ENCODE measurements at regions not wholly inside any gene's neighbourhood (a gene's known extent, or its start where the extent isn't known, plus 50 kb on each side); places are given as distances from the start of the nearest gene placed in this dataset.
"Not testable (repeated sequence)": the region's sequence is repeated elsewhere in the genome, so short reads cannot be mapped to it uniquely, and the experiment has no call there.

GRCh38 chr14:29392287-29392686 is 535.4 kb downstream of the PRKD1 start:
- no peak overlapping the region for H3K4me3 ChIP-seq (ENCODE audit: extremely low read depth, insufficient read depth, low read length, poor library complexity, severe bottlenecking)
- 83% methylated on average over 2 to 3 of the region's 3 CpGs for WGBS, 2 experiments (ENCODE audit: insufficient coverage in 2 of 2)

DNA sequence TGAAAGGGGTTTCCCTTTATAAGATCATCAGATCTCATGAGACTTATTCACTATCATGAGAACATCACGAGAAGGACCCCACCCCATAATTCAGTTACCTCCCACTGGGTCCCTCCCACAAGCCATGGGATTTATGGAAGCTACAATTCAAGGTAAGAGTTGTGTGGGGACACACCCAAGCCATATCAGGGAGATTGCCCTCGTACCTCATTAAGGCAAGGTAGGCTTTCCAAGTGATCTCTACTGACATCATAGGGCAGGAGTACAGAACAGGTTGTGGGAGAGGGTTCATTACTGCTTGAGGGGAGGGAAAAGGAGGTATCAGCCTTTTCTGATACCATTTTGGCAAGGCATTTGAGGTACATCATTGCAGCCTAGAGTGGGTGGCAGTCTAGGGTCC is 524.6 kb downstream of the PRKD1 start:
- no peak overlapping the region for H3K4me3 ChIP-seq (ENCODE audit: extremely low read depth, insufficient read depth, low read length, poor library complexity, severe bottlenecking)
- no peaks in the 10 kb centered on the region for H3K9me3 ChIP-seq (ENCODE audit: control insufficient read depth, low read length)
- no peak overlapping the region for H3K27ac ChIP-seq (ENCODE audit: low read depth, low read length, severe bottlenecking)
- no peaks in the 10 kb centered on the region for H3K4me1 ChIP-seq (ENCODE audit: control insufficient read depth, insufficient read depth, low read length, poor library complexity, severe bottlenecking)
- 80 to 100% methylated on average over 1 of the region's 2 CpGs for WGBS, 2 experiments (ENCODE audit: insufficient coverage in 2 of 2)
- no peaks in the 10 kb centered on the region for H3K36me3 ChIP-seq (ENCODE audit: control insufficient read depth, insufficient read depth, low read length)

More at GRCh38 chr14:29392287-29392686, 535.4 kb downstream of the PRKD1 start:
- Histone ChIP-seq H3K27ac (ENCODE audit: low read depth, low read length, severe bottlenecking) (no peak overlapping the region), H3K9me3 (ENCODE audit: control insufficient read depth, low read length) (no peaks in the 10 kb centered on the region), H3K36me3 (ENCODE audit: control insufficient read depth, insufficient read depth, low read length) (no peaks in the 10 kb centered on the region), H3K4me1 (ENCODE audit: control insufficient read depth, insufficient read depth, low read length, poor library complexity, severe bottlenecking) (no peaks in the 10 kb centered on the region)

DNA sequence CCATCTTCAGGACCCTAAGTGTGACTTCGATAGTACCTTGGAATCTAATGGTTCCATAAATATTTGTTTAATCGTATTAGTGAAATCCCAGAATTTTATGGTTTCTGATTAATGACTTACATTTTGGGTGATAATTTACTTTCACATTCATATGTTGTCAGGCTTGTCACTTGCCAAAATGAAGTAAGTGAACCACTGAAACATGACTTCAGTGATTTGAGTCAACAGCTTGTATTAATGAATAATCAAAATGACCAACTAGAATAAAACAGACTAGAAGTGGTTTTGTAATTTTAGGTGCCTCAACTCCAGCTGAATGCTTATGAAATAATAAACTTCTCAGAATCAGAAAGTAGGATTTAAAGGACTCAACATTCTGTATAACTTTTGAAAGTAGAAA is 517.1 kb downstream of the PRKD1 start:
- H3K27ac ChIP-seq (ENCODE audit: low read depth, low read length, severe bottlenecking), result no peak overlapping the region
- no peak overlapping the region for H3K4me3 ChIP-seq (ENCODE audit: extremely low read depth, insufficient read depth, low read length, poor library complexity, severe bottlenecking)
- H3K36me3 ChIP-seq (ENCODE audit: control insufficient read depth, insufficient read depth, low read length), result no peaks in the 10 kb centered on the region
- H3K4me1 ChIP-seq (ENCODE audit: control insufficient read depth, insufficient read depth, low read length, poor library complexity, severe bottlenecking), result no peaks in the 10 kb centered on the region
- WGBS, 2 experiments (ENCODE audit: insufficient coverage in 2 of 2), result no CpG with 5 or more reads among the region's 2 CpGs
- no peaks in the 10 kb centered on the region for H3K9me3 ChIP-seq (ENCODE audit: control insufficient read depth, low read length)

DNA sequence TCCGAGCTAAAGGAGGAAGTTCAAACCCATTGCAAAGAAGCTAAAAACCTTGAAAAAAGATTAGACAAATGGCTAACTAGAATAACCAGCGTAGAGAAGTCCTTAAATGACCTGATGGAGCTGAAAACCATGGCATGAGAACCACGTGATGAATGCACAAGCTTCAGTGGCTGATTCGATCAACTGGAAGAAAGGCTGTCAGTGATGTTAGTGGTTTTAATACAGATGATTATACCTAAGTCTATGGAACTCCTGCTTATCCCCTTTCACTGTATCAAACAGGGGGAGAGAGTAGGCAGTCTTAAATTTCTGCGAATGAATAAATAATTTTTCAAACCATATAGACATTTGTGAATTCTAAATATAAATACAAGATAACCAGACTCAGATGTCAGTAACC is 512.7 kb downstream of the PRKD1 start:
- H3K27ac ChIP-seq (ENCODE audit: low read depth, low read length, severe bottlenecking); H3K36me3 ChIP-seq (ENCODE audit: control insufficient read depth, insufficient read depth, low read length); H3K4me3 ChIP-seq (ENCODE audit: extremely low read depth, insufficient read depth, low read length, poor library complexity, severe bottlenecking); H3K4me1 ChIP-seq (ENCODE audit: control insufficient read depth, insufficient read depth, low read length, poor library complexity, severe bottlenecking); H3K9me3 ChIP-seq (ENCODE audit: control insufficient read depth, low read length): not testable (repeated sequence)
- 80% methylated on average over 3 of the region's 5 CpGs; no CpG with 5 or more reads in 1 of the 2 experiments for WGBS, 2 experiments (ENCODE audit: insufficient coverage in 2 of 2)

DNA sequence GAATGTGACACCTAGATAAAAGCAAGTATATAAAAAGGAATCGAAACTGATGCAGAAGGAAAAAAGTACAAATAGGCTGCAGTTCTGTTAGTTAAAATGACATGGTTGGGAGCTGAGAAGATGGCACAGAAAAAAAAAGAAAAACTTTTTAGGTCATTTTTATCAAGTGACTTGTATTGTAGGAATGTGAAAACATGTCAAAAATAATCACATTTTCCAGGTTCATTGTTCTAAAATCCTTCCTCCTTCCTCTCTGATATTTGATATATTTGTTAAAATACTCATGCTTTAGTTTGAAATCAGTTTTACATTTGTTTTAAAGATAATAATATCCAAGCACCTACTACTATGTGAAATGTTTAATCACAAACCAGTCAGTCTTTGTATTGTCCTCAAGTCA is 507.9 kb downstream of the PRKD1 start:
- Histone ChIP-seq H3K4me1 (ENCODE audit: control insufficient read depth, insufficient read depth, low read length, poor library complexity, severe bottlenecking) (no peaks in the 10 kb centered on the region), H3K36me3 (ENCODE audit: control insufficient read depth, insufficient read depth, low read length) (no peaks in the 10 kb centered on the region), H3K4me3 (ENCODE audit: extremely low read depth, insufficient read depth, low read length, poor library complexity, severe bottlenecking) (no peak overlapping the region), H3K9me3 (ENCODE audit: control insufficient read depth, low read length) (no peaks in the 10 kb centered on the region), H3K27ac (ENCODE audit: low read depth, low read length, severe bottlenecking) (no peak overlapping the region)
- WGBS, 2 experiments (ENCODE audit: insufficient coverage in 2 of 2), result 100% methylated on average over 1 of the region's 1 CpG

- Histone ChIP-seq H3K9me3 (ENCODE audit: control insufficient read depth, low read length) (no peaks in the 10 kb centered on the region), H3K27ac (ENCODE audit: low read depth, low read length, severe bottlenecking) (no peak overlapping the region), H3K4me3 (ENCODE audit: extremely low read depth, insufficient read depth, low read length, poor library complexity, severe bottlenecking) (no peak overlapping the region), H3K4me1 (ENCODE audit: control insufficient read depth, insufficient read depth, low read length, poor library complexity, severe bottlenecking) (no peaks in the 10 kb centered on the region), H3K36me3 (ENCODE audit: control insufficient read depth, insufficient read depth, low read length) (no peaks in the 10 kb centered on the region)
Observed at GRCh38 chr14:29421156-29421728, 506.4 kb downstream of the PRKD1 start.

- no peak overlapping the region for H3K27ac ChIP-seq (ENCODE audit: low read depth, low read length, severe bottlenecking)
- H3K4me3 ChIP-seq (ENCODE audit: extremely low read depth, insufficient read depth, low read length, poor library complexity, severe bottlenecking), result no peak overlapping the region
- H3K36me3 ChIP-seq (ENCODE audit: control insufficient read depth, insufficient read depth, low read length), result no peaks in the 10 kb centered on the region
- H3K9me3 ChIP-seq (ENCODE audit: control insufficient read depth, low read length), result no peaks in the 10 kb centered on the region
- no peaks in the 10 kb centered on the region for H3K4me1 ChIP-seq (ENCODE audit: control insufficient read depth, insufficient read depth, low read length, poor library complexity, severe bottlenecking)
- 94 to 100% methylated on average over 2 of the region's 5 CpGs for WGBS, 2 experiments (ENCODE audit: insufficient coverage in 2 of 2)
Observed at GRCh38 chr14:29425705-29426482, 501.8 kb downstream of the PRKD1 start.

DNA sequence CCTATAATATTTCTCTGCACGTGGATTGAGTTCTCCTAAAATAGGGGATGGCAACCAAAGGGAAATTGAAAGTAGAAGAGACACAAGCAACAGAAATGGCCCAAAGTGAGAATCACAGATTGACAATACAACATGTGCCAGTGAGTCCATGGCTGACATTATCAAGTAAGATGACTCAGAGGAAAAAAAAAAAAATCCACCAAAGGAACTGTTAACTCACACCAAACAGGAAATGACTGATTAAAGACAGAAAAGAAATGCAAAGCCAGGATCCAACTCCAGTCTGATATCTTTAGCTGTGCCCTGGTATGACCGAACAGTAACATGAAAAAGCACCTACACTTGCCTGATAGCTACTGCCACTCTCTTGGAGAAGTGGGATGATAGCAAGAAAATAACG is 485.0 kb downstream of the PRKD1 start:
- Histone ChIP-seq H3K9me3 (ENCODE audit: control insufficient read depth, low read length) (peaks cover 4% of the 10 kb centered on the region), H3K27ac (ENCODE audit: low read depth, low read length, severe bottlenecking) (no peak overlapping the region), H3K4me1 (ENCODE audit: control insufficient read depth, insufficient read depth, low read length, poor library complexity, severe bottlenecking) (peaks cover 19% of the 10 kb centered on the region), H3K4me3 (ENCODE audit: extremely low read depth, insufficient read depth, low read length, poor library complexity, severe bottlenecking) (no peak overlapping the region), H3K36me3 (ENCODE audit: control insufficient read depth, insufficient read depth, low read length) (no peaks in the 10 kb centered on the region)
- 100% methylated on average over 1 of the region's 3 CpGs; no CpG with 5 or more reads in 1 of the 2 experiments for WGBS, 2 experiments (ENCODE audit: insufficient coverage in 2 of 2)

DNA sequence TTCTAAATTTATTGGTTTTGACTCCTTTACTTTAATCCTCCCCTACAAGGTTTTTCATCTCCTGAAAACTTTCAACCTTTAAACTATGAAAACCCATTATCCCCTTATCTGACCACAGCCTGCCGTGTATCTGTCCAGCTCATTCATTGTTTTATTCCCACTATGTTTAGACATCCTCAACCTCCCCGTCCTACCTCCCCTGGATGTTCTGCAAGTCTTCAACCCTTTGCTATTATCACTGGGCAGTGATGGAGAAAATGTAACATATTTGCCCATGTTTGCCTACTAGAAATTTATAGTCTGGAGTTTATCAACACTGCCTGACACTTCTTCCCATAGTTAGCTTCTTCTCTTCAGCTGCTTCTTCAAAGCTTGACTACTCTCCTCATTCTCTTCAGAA is 483.4 kb downstream of the PRKD1 start:
- WGBS, 2 experiments (ENCODE audit: insufficient coverage in 2 of 2), result 95 to 100% methylated on average over 1 to 2 of the region's 2 CpGs
- H3K27ac ChIP-seq (ENCODE audit: low read depth, low read length, severe bottlenecking), result no peak overlapping the region
- H3K36me3 ChIP-seq (ENCODE audit: control insufficient read depth, insufficient read depth, low read length), result no peaks in the 10 kb centered on the region
- no peaks in the 10 kb centered on the region for H3K9me3 ChIP-seq (ENCODE audit: control insufficient read depth, low read length)
- no peak overlapping the region for H3K4me3 ChIP-seq (ENCODE audit: extremely low read depth, insufficient read depth, low read length, poor library complexity, severe bottlenecking)
- peaks cover 19% of the 10 kb centered on the region for H3K4me1 ChIP-seq (ENCODE audit: control insufficient read depth, insufficient read depth, low read length, poor library complexity, severe bottlenecking)

DNA sequence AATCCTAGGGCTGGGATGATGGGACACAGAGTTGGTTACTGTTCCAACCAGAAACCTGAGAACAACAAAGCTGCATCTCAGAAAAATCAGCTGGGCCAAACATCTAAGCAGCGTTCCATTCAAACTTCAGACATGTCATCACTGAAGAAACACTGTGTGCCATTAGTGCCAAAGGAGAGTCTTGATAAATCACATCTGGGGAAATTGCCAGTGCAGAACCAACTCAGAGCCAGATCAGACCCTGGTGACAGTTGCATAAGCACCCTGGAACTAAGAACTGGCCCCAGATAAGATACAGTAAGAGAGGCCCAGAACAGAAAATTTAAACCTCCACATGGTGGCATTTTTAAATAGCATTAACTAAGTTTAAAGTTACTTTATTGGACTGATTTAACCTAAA is 482.8 kb downstream of the PRKD1 start:
- H3K27ac ChIP-seq (ENCODE audit: low read depth, low read length, severe bottlenecking), result no peak overlapping the region
- H3K4me3 ChIP-seq (ENCODE audit: extremely low read depth, insufficient read depth, low read length, poor library complexity, severe bottlenecking), result no peak overlapping the region
- peaks cover 19% of the 10 kb centered on the region for H3K4me1 ChIP-seq (ENCODE audit: control insufficient read depth, insufficient read depth, low read length, poor library complexity, severe bottlenecking)
- 100% methylated on average over 1 of the region's 1 CpG for WGBS, 2 experiments (ENCODE audit: insufficient coverage in 2 of 2)
- no peaks in the 10 kb centered on the region for H3K36me3 ChIP-seq (ENCODE audit: control insufficient read depth, insufficient read depth, low read length)
- no peaks in the 10 kb centered on the region for H3K9me3 ChIP-seq (ENCODE audit: control insufficient read depth, low read length)

DNA sequence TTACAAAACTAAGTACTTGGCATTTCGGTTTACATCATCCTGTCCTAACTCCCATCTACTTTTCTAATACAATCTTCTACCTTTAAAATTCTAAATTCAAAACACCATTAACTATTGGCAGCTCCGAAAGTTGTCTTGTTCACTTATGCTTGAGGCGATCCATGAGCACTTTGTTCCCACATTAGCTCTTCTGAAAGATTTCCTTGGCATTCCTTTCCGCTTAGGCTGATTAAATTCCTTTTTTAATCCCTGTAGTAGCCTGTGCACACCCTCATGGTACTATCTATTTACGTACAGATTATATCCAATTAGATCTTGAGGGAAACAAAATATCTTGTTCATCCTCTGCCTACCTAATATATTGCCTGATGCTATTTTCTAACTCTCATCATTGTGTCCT is 480.7 kb downstream of the PRKD1 start:
- Histone ChIP-seq H3K4me3 (ENCODE audit: extremely low read depth, insufficient read depth, low read length, poor library complexity, severe bottlenecking) (no peak overlapping the region), H3K9me3 (ENCODE audit: control insufficient read depth, low read length) (no peaks in the 10 kb centered on the region), H3K4me1 (ENCODE audit: control insufficient read depth, insufficient read depth, low read length, poor library complexity, severe bottlenecking) (peaks cover 19% of the 10 kb centered on the region), H3K36me3 (ENCODE audit: control insufficient read depth, insufficient read depth, low read length) (no peaks in the 10 kb centered on the region), H3K27ac (ENCODE audit: low read depth, low read length, severe bottlenecking) (no peak overlapping the region)
- 88 to 96% methylated on average over 4 of the region's 5 CpGs for WGBS, 2 experiments (ENCODE audit: insufficient coverage in 2 of 2)

Measured in mesodermal cell (in vitro differentiated cells).